Panc1 (cell line): ENCODE measurements at regions not wholly inside any gene's neighbourhood (a gene's known extent, or its start where the extent isn't known, plus 50 kb on each side); places are given as distances from the start of the nearest gene placed in this dataset.
A peak's percentile ranks its signal among the peaks of the same experiment; 100 is the strongest.

Source experiments
- ATAC-seq: fragments of 200-7000 bp; cut with Tn5 transposase; 2 replicates; pipeline ENCODE4 v1.9.1; 2020; ENCODE audit warnings: mild to moderate bottlenecking, moderate library complexity
- BruUV-seq: library from RNA; stranded (reverse); fragments of 400-500 nt; replicated peaks from 2 replicates; lab custom pipeline; 2021; lab: Mats Ljungman, UMichigan
- CTCF ChIA-PET: fragments of 300-600 bp; sonication (Branson Sonifier 250); formaldehyde crosslinking; loops from one replicate; lab custom pipeline; 2022; ENCODE audit warnings: antibody characterized with exemption; lab: Charles Lee
- POLR2A ChIA-PET: fragments of 300-600 bp; sonication (Branson Sonifier 250); formaldehyde crosslinking; loops from one replicate; lab custom pipeline; 2022; ENCODE audit warnings: antibody characterized with exemption; lab: Charles Lee
- DNase-seq: peaks from one replicate; pipeline ENCODE4 v3.0.0-alpha.2; 2010; ENCODE audit warnings: low read depth, low spot score
- H3K27ac ChIP-seq: 2 replicates; pipeline ENCODE4 v1.5.1; 2011; ENCODE audit warnings: mild to moderate bottlenecking, low read length, inconsistent platforms
- H3K27me3 ChIP-seq: fragments of 200-500 bp; sonication (Bioruptor generic); 2 replicates; pipeline ENCODE4 v1.6.0; 2014; ENCODE audit warnings: low read length, inconsistent platforms; ENCODE audit not compliant: control insufficient read depth, insufficient read depth
- H3K36me3 ChIP-seq: fragments of 200-500 bp; sonication (Bioruptor generic); 2 replicates; pipeline ENCODE4 v1.5.1; 2014; ENCODE audit warnings: inconsistent platforms, mild to moderate bottlenecking, low read length, moderate library complexity; ENCODE audit not compliant: control insufficient read depth, insufficient read depth
- H3K4me1 ChIP-seq: 2 replicates; pipeline ENCODE4 v1.5.1; 2011; ENCODE audit warnings: inconsistent platforms, mild to moderate bottlenecking, low read length, moderate library complexity; ENCODE audit not compliant: control insufficient read depth, insufficient read depth
- H3K4me3 ChIP-seq, 2 experiments: 2 replicates each; pipeline ENCODE4 v1.5.1; 2011 to 2012; ENCODE audit warnings: low read depth in 2 of 2, low read length in 2 of 2, mild to moderate bottlenecking in 2 of 2, inconsistent platforms in 1 of 2, moderate library complexity in 1 of 2
- H3K9me3 ChIP-seq: fragments of 200-500 bp; sonication (Bioruptor generic); 2 replicates; pipeline ENCODE4 v1.5.1; 2014; ENCODE audit warnings: low read depth, mild to moderate bottlenecking, inconsistent platforms, low read length, moderate library complexity; ENCODE audit not compliant: control insufficient read depth, insufficient read depth
- POLR2AphosphoS5 ChIP-seq: IDR thresholded peaks from 2 replicates; pipeline ENCODE4 v1.6.1; 2012; ENCODE audit warnings: mild to moderate bottlenecking, low read depth, low read length, moderate library complexity
- SIN3A ChIP-seq: IDR thresholded peaks from 2 replicates; pipeline ENCODE4 v1.6.1; 2012; ENCODE audit warnings: low read depth, mild to moderate bottlenecking, low read length, moderate library complexity, borderline replicate concordance; ENCODE audit not compliant: insufficient read depth
- TCF7L2 ChIP-seq: IDR thresholded peaks from 2 replicates; pipeline ENCODE4 v1.6.1; 2011; ENCODE audit warnings: mild to moderate bottlenecking, low read depth, low read length, inconsistent platforms
- in situ Hi-C: cut with HindIII; loops from 2 replicates; pipeline ENCODE4 v1.10.0; 2016; ENCODE audit warnings: low sequenced_read_pairs, low pct_unique_long_range_greater_than_20kb
- intact Hi-C: fragments of 100-400 bp; cut with micrococcal nuclease; formaldehyde crosslinking; loops from one replicate; pipeline ENCODE4 v1.10.0; 2022; ENCODE audit not compliant: unreplicated experiment
- TF ChIP-seq, protein P1 (sequence below): fragments of 450-650 bp; IDR thresholded peaks from 2 replicates; pipeline ENCODE4 v1.5.1; 2017; ENCODE audit warnings: mild to moderate bottlenecking
- TF ChIP-seq, protein P2 (sequence below), 2 experiments: IDR thresholded peaks; 2 replicates each; pipeline ENCODE4 v1.6.1; 2011 to 2012; ENCODE audit warnings: low read depth in 2 of 2, control low read depth in 1 of 2, low read length in 1 of 2, mild to moderate bottlenecking in 1 of 2, moderate library complexity in 1 of 2; ENCODE audit not compliant: insufficient read depth in 1 of 2

DNA sequence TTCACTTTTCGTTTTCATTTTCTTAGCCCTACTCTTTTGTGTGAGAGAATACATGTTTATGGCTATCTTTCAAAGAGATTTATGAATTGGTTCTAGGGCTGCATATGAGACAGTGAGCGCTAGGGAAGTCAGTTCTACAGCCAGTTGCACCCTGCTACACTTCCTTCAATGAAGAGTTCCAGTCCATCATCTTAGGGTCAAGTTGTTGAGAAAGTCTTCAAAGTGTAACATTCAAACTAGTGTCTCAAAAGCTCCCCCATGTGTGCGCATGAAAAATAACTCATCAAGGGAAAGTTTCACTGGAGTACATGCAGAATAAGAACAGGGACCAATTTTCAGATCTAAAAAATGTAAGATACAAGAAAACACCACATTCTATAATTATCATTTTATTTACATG is 317.2 kb downstream of the DEPDC1B start:
- H3K27ac ChIP-seq: no peak overlapping the region
- in situ Hi-C loops: no loop called here
- intact Hi-C loops: loop anchor here (2.0 kb wide), 1 partner anchor 570 kb away; no protein-coding TSS in a partner anchor
- H3K4me3 ChIP-seq: no peak overlapping the region
- TF ChIP-seq, protein P1, sequence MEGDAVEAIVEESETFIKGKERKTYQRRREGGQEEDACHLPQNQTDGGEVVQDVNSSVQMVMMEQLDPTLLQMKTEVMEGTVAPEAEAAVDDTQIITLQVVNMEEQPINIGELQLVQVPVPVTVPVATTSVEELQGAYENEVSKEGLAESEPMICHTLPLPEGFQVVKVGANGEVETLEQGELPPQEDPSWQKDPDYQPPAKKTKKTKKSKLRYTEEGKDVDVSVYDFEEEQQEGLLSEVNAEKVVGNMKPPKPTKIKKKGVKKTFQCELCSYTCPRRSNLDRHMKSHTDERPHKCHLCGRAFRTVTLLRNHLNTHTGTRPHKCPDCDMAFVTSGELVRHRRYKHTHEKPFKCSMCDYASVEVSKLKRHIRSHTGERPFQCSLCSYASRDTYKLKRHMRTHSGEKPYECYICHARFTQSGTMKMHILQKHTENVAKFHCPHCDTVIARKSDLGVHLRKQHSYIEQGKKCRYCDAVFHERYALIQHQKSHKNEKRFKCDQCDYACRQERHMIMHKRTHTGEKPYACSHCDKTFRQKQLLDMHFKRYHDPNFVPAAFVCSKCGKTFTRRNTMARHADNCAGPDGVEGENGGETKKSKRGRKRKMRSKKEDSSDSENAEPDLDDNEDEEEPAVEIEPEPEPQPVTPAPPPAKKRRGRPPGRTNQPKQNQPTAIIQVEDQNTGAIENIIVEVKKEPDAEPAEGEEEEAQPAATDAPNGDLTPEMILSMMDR: peak; percentile 45; the same call in 1 of the 2 replicates
- no peak for TF ChIP-seq TCF7L2
- no peaks in the 10 kb centered on the region for H3K9me3 ChIP-seq
- DNase-seq (peak; percentile 4), ATAC-seq (no peak)
- no peaks in the 10 kb centered on the region for H3K27me3 ChIP-seq
- CTCF ChIA-PET: no interaction called here
- no TSS peak for BruUV-seq
- no peaks in the 10 kb centered on the region for H3K36me3 ChIP-seq
- no peaks in the 10 kb centered on the region for H3K4me1 ChIP-seq
- POLR2A ChIA-PET: no interaction called here

DNA sequence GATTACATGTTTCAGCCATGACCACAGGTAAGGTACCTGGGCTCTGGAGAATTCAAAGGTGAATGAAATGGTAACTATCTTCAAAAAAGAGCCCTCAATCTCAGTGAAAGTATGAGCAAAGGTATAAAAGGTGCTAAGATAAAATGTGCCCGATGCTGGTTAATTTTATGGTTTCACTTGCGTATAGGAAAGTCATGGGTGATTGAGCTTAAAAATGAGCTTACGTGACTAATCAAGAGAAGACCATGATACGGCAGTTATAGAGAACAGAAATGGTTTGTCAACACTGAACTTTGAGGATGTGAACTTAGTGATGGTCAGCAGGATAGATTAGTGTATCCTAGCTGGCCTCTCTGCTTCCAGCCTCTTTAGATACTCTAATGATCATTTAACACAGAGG is 320.1 kb downstream of the DEPDC1B start:
- Histone ChIP-seq H3K4me3 (no peak overlapping the region), H3K4me1 (no peaks in the 10 kb centered on the region), H3K27me3 (no peaks in the 10 kb centered on the region), H3K27ac (no peak overlapping the region), H3K36me3 (no peaks in the 10 kb centered on the region), H3K9me3 (no peaks in the 10 kb centered on the region)
- BruUV-seq: no TSS peak
- ChIA-PET POLR2A (no interaction called here), CTCF (no interaction called here)
- TF ChIP-seq, protein P2, sequence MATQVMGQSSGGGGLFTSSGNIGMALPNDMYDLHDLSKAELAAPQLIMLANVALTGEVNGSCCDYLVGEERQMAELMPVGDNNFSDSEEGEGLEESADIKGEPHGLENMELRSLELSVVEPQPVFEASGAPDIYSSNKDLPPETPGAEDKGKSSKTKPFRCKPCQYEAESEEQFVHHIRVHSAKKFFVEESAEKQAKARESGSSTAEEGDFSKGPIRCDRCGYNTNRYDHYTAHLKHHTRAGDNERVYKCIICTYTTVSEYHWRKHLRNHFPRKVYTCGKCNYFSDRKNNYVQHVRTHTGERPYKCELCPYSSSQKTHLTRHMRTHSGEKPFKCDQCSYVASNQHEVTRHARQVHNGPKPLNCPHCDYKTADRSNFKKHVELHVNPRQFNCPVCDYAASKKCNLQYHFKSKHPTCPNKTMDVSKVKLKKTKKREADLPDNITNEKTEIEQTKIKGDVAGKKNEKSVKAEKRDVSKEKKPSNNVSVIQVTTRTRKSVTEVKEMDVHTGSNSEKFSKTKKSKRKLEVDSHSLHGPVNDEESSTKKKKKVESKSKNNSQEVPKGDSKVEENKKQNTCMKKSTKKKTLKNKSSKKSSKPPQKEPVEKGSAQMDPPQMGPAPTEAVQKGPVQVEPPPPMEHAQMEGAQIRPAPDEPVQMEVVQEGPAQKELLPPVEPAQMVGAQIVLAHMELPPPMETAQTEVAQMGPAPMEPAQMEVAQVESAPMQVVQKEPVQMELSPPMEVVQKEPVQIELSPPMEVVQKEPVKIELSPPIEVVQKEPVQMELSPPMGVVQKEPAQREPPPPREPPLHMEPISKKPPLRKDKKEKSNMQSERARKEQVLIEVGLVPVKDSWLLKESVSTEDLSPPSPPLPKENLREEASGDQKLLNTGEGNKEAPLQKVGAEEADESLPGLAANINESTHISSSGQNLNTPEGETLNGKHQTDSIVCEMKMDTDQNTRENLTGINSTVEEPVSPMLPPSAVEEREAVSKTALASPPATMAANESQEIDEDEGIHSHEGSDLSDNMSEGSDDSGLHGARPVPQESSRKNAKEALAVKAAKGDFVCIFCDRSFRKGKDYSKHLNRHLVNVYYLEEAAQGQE (IDR thresholded peaks at IDR 0.05; ENCODE audit: insufficient read depth in 1 of 2, low read depth in 2 of 2, low read length in 1 of 2): no peak
- TF ChIP-seq, protein P1: no peak
- TF ChIP-seq POLR2AphosphoS5 (no peak), TCF7L2 (no peak), SIN3A (no peak)
- intact Hi-C loops (no loop called here), in situ Hi-C loops (no loop called here)
- DNase-seq (no peak), ATAC-seq (no peak)

DNA sequence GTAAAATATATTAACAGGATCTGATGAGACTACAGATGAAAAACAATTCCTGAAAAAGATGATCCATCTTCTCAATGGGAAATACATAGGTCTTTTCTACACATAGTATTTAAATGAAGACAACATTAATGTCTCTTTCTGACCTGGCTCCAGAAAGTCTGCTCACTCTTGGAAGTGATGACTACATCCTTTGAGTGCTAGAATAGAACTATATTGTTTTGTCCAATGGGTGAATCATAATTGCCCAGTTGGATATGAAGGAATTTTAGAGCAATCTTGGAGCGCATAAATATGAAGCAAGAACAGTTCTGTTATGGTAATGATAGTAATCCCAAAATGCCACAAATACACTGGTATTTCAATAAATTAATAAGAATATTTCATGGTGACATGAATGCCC is 322.1 kb downstream of the DEPDC1B start:
- Histone ChIP-seq H3K27ac (no peak overlapping the region), H3K4me1 (no peaks in the 10 kb centered on the region), H3K36me3 (no peaks in the 10 kb centered on the region), H3K27me3 (no peaks in the 10 kb centered on the region), H3K4me3 (no peak overlapping the region), H3K9me3 (no peaks in the 10 kb centered on the region)
- TF ChIP-seq TCF7L2 (no peak), SIN3A (no peak), POLR2AphosphoS5 (no peak)
- TF ChIP-seq, protein P1: no peak
- TF ChIP-seq, protein P2 (IDR thresholded peaks at IDR 0.05; ENCODE audit: insufficient read depth in 1 of 2, low read depth in 2 of 2, low read length in 1 of 2): no peak
- ChIA-PET POLR2A (no interaction called here), CTCF (no interaction called here)
- intact Hi-C loops: no loop called here
- in situ Hi-C loops: no loop called here
- BruUV-seq: no TSS peak
- DNase-seq: no peak
- ATAC-seq: no peak
